ENCODE measurements at regions not wholly inside any gene's neighbourhood (a gene's known extent, or its start where the extent isn't known, plus 50 kb on each side); places are given as distances from the start of the nearest gene placed in this dataset.

DNA sequence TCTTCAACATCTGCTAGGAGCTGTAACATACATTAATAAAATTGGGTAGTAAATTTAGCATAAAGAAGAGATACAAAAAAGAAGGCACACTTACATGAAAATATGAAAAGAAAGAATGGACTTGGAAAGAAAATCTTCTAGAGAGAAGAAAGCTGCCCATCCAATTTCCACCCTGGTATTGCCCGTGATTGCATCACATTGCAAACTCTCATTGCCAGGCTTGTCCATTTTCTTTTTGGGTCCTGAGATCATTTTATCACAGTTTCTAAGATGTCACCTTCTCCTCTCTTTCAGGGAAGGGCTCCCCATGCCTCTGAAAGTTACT is 321.5 kb downstream of the RND3 start:
- DNase-seq (ENCODE audit: low spot score) = no peak
- TF ChIP-seq, protein P1, sequence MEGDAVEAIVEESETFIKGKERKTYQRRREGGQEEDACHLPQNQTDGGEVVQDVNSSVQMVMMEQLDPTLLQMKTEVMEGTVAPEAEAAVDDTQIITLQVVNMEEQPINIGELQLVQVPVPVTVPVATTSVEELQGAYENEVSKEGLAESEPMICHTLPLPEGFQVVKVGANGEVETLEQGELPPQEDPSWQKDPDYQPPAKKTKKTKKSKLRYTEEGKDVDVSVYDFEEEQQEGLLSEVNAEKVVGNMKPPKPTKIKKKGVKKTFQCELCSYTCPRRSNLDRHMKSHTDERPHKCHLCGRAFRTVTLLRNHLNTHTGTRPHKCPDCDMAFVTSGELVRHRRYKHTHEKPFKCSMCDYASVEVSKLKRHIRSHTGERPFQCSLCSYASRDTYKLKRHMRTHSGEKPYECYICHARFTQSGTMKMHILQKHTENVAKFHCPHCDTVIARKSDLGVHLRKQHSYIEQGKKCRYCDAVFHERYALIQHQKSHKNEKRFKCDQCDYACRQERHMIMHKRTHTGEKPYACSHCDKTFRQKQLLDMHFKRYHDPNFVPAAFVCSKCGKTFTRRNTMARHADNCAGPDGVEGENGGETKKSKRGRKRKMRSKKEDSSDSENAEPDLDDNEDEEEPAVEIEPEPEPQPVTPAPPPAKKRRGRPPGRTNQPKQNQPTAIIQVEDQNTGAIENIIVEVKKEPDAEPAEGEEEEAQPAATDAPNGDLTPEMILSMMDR (IDR thresholded peaks at IDR 0.05; ENCODE audit: extremely low read depth, insufficient read depth, missing control alignments) = no peak
- in situ Hi-C loops (cut with MboI; ENCODE audit: low pct_unique_long_range_greater_than_20kb, low sequenced_read_pairs, unreplicated experiment) = no loop called here

DNA sequence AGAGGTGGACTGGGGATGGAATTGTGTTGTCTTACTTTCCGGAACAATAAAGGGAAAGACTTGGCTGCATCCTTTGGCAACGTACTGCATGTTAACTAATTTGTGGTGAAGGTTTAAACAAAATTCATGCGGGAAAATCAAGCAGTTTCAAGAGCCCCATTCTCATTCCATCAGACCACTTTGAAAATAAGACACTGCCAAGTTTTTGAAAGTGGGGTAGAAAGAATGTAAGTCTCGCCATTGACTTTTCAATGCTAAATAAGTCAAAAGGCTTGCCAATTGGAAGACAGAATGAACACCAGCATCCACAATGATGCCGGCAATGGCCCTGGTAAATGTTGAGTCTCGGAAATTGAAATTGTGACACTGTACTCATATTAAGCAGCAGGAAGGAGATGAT is 322.0 kb downstream of the RND3 start:
- in situ Hi-C loops (cut with MboI; ENCODE audit: low pct_unique_long_range_greater_than_20kb, low sequenced_read_pairs, unreplicated experiment) = no loop called here
- TF ChIP-seq, protein P1 (IDR thresholded peaks at IDR 0.05; ENCODE audit: extremely low read depth, insufficient read depth, missing control alignments) = no peak
- DNase-seq (ENCODE audit: low spot score) = no peak

DNA sequence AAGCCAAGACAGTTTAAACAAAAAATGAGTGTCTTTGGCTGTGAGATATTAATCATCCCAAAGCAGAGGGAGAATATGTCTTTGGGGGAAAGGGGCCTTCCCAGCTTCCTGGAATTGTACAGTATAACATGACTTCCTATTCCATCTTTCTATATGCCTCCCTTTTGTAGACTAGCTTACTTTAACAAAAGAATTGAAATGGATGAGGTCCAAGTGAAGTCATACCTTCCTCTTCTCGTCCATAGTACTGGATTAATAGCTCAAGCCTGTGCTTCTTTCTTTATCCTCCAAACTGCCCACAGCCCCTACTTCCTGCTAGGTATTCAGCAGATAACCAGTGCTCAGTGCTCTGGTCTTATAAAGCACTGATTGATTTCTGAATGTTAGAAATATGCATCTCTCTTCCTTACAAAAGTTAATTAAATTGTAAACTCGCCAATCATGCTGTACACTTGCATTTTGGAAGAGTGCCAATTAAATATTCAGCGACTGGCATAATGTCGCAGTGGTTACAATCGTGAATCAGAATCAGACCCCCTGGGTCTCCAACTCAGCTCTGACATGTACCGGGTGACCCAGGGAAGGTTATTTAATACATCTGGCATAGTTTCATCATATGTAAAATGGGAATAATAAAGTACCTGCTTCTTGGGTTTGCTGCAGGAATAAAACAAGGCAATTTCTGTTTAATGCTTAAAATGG is 325.1 kb downstream of the RND3 start:
- in situ Hi-C loops (cut with MboI; ENCODE audit: low pct_unique_long_range_greater_than_20kb, low sequenced_read_pairs, unreplicated experiment) = no loop called here

DNA sequence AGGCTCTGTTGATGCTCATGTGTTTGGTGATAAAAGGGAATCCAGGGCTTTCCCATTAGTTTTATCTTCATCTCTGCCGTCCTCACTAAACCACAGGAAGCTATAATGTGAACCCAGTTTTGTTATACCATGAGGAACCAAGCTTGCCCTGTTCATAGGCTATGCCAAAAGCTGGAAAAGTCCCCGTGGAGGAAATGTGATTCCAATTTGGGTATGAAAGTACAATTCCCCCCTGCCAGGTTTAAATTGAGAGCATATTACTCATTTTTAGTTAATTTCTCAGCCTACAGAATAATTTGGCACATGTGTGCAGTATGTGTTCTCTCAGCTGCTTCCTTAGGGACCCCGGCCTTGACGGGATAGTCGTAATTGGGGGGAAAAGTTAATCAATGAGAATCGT is 327.4 kb downstream of the RND3 start:
- in situ Hi-C loops (cut with MboI; ENCODE audit: low pct_unique_long_range_greater_than_20kb, low sequenced_read_pairs, unreplicated experiment) = no loop called here
- no peak for DNase-seq (ENCODE audit: low spot score)
- TF ChIP-seq, protein P1 (IDR thresholded peaks at IDR 0.05; ENCODE audit: extremely low read depth, insufficient read depth, missing control alignments) = no peak

More for the DNA sequence above, 325.1 kb downstream of the RND3 start:
- TF ChIP-seq, protein P1 (IDR thresholded peaks at IDR 0.05; ENCODE audit: extremely low read depth, insufficient read depth, missing control alignments) = no peak
- DNase-seq (ENCODE audit: low spot score) = no peak

DNA sequence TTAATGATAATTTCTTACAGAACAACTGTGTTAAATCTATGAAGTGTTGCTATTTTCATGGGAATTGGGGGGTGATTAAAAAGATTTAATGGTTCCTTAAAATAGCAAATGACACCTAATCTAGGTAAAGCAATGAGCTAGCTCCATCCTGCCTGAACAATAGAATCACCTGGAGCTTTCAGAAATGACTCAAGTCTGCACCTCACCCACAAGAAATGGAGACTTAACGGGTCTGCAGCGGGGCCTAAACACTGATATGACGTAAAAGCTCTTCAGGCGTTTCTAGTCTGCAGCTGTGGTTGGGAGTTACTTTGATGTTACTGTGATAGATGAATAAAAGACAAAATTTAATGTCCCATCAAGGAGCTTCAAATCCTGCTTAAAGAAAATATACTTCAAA is 328.2 kb downstream of the RND3 start:
- in situ Hi-C loops (cut with MboI; ENCODE audit: low pct_unique_long_range_greater_than_20kb, low sequenced_read_pairs, unreplicated experiment) = no loop called here
- DNase-seq (ENCODE audit: low spot score) = no peak
- TF ChIP-seq, protein P1 (IDR thresholded peaks at IDR 0.05; ENCODE audit: extremely low read depth, insufficient read depth, missing control alignments) = no peak

DNA sequence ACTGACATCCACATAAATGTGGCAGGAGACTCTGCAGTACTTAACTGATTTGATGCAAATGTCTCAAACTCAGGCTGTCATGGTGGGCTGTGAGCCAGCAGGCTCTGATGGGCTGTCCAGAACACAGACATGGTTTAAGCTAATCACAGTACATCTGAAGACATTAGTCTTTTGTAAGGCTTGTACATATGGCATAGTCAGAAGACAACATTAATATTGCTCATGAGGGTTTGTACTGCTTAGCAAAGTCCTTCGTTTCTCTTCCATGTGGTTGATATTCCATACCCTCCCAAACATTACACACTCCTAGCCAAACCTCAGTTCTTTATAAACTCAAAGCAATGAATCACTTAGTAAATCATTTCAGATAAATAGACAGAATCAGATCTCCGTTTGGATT is 330.6 kb downstream of the RND3 start:
- in situ Hi-C loops (cut with MboI; ENCODE audit: low pct_unique_long_range_greater_than_20kb, low sequenced_read_pairs, unreplicated experiment) = no loop called here
- DNase-seq (ENCODE audit: low spot score) = no peak
- TF ChIP-seq, protein P1 (IDR thresholded peaks at IDR 0.05; ENCODE audit: extremely low read depth, insufficient read depth, missing control alignments) = no peak

All from GM13977 (cell line).